H1 (cell line): ENCODE measurements at regions not wholly inside any gene's neighbourhood (a gene's known extent, or its start where the extent isn't known, plus 50 kb on each side); places are given as distances from the start of the nearest gene placed in this dataset.

Source experiments
- CTCF ChIA-PET: fragments of 300-600 bp; sonication (Branson Sonifier 250); formaldehyde crosslinking; loops from one replicate; lab custom pipeline; 2021; ENCODE audit not compliant: partially characterized antibody; lab: Charles Lee
- POLR2A ChIA-PET: fragments of 300-600 bp; sonication (Branson Sonifier 250); formaldehyde crosslinking; loops from one replicate; lab custom pipeline; 2021; ENCODE audit warnings: inconsistent platforms; ENCODE audit not compliant: partially characterized antibody; lab: Charles Lee
- DNase-seq, 2 experiments: peaks; one replicate each; pipeline versions ENCODE4 v3.0.0 to v3.0.0-alpha.2; 2010 to 2022; ENCODE audit warnings: low spot score in 2 of 2, low read depth in 1 of 2, mixed read lengths in 1 of 2
- FAIRE-seq: peaks from 2 replicates; lab custom pipeline; 2011; peaks lifted over from hg19 to GRCh38; lab: Jason Lieb, UNC
- H2AFZ ChIP-seq: 2 replicates; pipeline ENCODE4 v1.8.1; 2012; ENCODE audit warnings: low read length, inconsistent platforms
- H2AK5ac ChIP-seq: 2 replicates; pipeline ENCODE4 v1.6.1; 2013; ENCODE audit warnings: low read depth, low read length
- H2BK120ac ChIP-seq: replicated peaks from 2 replicates; pipeline ENCODE3; 2013; ENCODE audit warnings: low read depth, low read length, inconsistent platforms
- H2BK12ac ChIP-seq: 2 replicates; pipeline ENCODE4 v1.6.1; 2013; ENCODE audit warnings: low read depth, low read length
- H2BK15ac ChIP-seq: 2 replicates; pipeline ENCODE4 v1.6.1; 2013; ENCODE audit warnings: low read length
- H2BK20ac ChIP-seq: 2 replicates; pipeline ENCODE4 v1.6.1; 2013; ENCODE audit warnings: low read length
- H2BK5ac ChIP-seq: 2 replicates; pipeline ENCODE4 v1.6.1; 2013; ENCODE audit warnings: low read depth, low read length
- H3K14ac ChIP-seq: 2 replicates; pipeline ENCODE4 v1.6.1; 2013; ENCODE audit warnings: inconsistent platforms; ENCODE audit not compliant: insufficient read length
- H3K18ac ChIP-seq: 2 replicates; pipeline ENCODE4 v1.6.1; 2013; ENCODE audit warnings: low read length; ENCODE audit errors: extremely low read depth
- H3K23ac ChIP-seq: 2 replicates; pipeline ENCODE4 v1.6.1; 2013; ENCODE audit warnings: inconsistent platforms; ENCODE audit not compliant: insufficient read length
- H3K23me2 ChIP-seq: 2 replicates; pipeline ENCODE4 v1.6.1; 2013; ENCODE audit warnings: low read depth, low read length
- H3K27ac ChIP-seq: 2 replicates; pipeline ENCODE4 v1.6.1; 2011; ENCODE audit warnings: low read depth, low read length, inconsistent platforms
- H3K27me3 ChIP-seq, 4 experiments: replicated peaks in 1 of 4; 1 replicate in 1 of 4; 2 replicates in 3 of 4; pipeline versions ENCODE4 v1.6.1 to v1.8.1; 2011 to 2013; ENCODE audit warnings: low read length in 3 of 4, mild to moderate bottlenecking in 3 of 4, inconsistent platforms in 2 of 4, mixed read lengths in 2 of 4, moderate library complexity in 1 of 4; ENCODE audit not compliant: control insufficient read depth in 3 of 4, insufficient read depth in 3 of 4; ENCODE audit errors: extremely low read depth in 1 of 4
- H3K36me3 ChIP-seq, 4 experiments: 2 replicates each; pipeline versions ENCODE4 v1.6.1 to v1.8.1; 2011 to 2013; ENCODE audit warnings: mild to moderate bottlenecking in 4 of 4, low read length in 3 of 4, moderate library complexity in 2 of 4, control low read depth in 1 of 4, inconsistent platforms in 1 of 4; ENCODE audit not compliant: insufficient read depth in 4 of 4, control insufficient read depth in 2 of 4
- H3K4ac ChIP-seq: replicated peaks from 2 replicates; pipeline ENCODE3; 2013; ENCODE audit warnings: low read length, low read depth, mixed read lengths, inconsistent platforms; ENCODE audit not compliant: insufficient read length
- H3K4me1 ChIP-seq, 4 experiments: replicated peaks in 1 of 4; 1 replicate in 1 of 4; 2 replicates in 3 of 4; pipeline versions ENCODE4 v1.6.1 to v1.8.1; 2011 to 2013; ENCODE audit warnings: low read length in 3 of 4, inconsistent platforms in 2 of 4, mixed read lengths in 1 of 4; ENCODE audit not compliant: insufficient read depth in 4 of 4, control insufficient read depth in 3 of 4
- H3K4me2 ChIP-seq, 2 experiments: 2 replicates each; pipeline versions ENCODE4 v1.6.1 to v1.8.1; 2011 to 2013; ENCODE audit warnings: low read depth in 2 of 2, low read length in 2 of 2, control low read depth in 1 of 2, inconsistent platforms in 1 of 2, mild to moderate bottlenecking in 1 of 2; ENCODE audit not compliant: insufficient read depth in 1 of 2
- H3K4me3 ChIP-seq, 4 experiments: fragments of 200-600, 300-600 bp in 1 of 4; sonication (generic), shearing (Covaris generic), sonication (Bioruptor Twin) in 1 of 4; 2 replicates each; pipeline versions ENCODE4 v1.5.1 to v1.8.1; 2011 to 2016; ENCODE audit warnings: low read length in 4 of 4, low read depth in 3 of 4, control low read depth in 2 of 4, inconsistent platforms in 2 of 4, mild to moderate bottlenecking in 2 of 4, mixed read lengths in 1 of 4, moderate library complexity in 1 of 4; ENCODE audit not compliant: insufficient read depth in 2 of 4; ENCODE audit errors: extremely low read depth in 1 of 4
- H3K56ac ChIP-seq: replicated peaks from 2 replicates; pipeline ENCODE3; 2013; ENCODE audit warnings: low read depth, mild to moderate bottlenecking, mixed read lengths, low read length, inconsistent platforms; ENCODE audit not compliant: insufficient read length
- H3K79me1 ChIP-seq: 2 replicates; pipeline ENCODE4 v1.6.1; 2013; ENCODE audit warnings: low read depth, low read length, control low read depth
- H3K79me2 ChIP-seq, 2 experiments: 2 replicates each; pipeline versions ENCODE4 v1.6.1 to v1.8.1; 2012 to 2013; ENCODE audit warnings: low read length in 2 of 2, mild to moderate bottlenecking in 2 of 2, inconsistent platforms in 1 of 2; ENCODE audit not compliant: insufficient read depth in 2 of 2, control insufficient read depth in 1 of 2
- H3K9ac ChIP-seq, 4 experiments: replicated peaks in 1 of 4; 1 replicate in 1 of 4; 2 replicates in 3 of 4; pipeline versions ENCODE4 v1.6.1 to v1.8.1; 2011 to 2013; ENCODE audit warnings: low read depth in 3 of 4, low read length in 3 of 4, control low read depth in 2 of 4, mild to moderate bottlenecking in 2 of 4, moderate library complexity in 2 of 4, inconsistent platforms in 1 of 4; ENCODE audit errors: extremely low read depth in 1 of 4
- H3K9me3 ChIP-seq, 2 experiments: 2 replicates each; pipeline versions ENCODE4 v1.6.1 to v1.8.1; 2012 to 2013; ENCODE audit warnings: mild to moderate bottlenecking in 2 of 2, moderate library complexity in 2 of 2, control low read depth in 1 of 2, inconsistent platforms in 1 of 2, low read depth in 1 of 2, low read length in 1 of 2, mixed read lengths in 1 of 2; ENCODE audit not compliant: insufficient read depth in 2 of 2
- H4K20me1 ChIP-seq, 2 experiments: replicated peaks in 1 of 2; 2 replicates each; pipeline versions ENCODE3 to v1.8.1; 2011 to 2013; ENCODE audit warnings: inconsistent platforms in 2 of 2, low read length in 2 of 2, mild to moderate bottlenecking in 1 of 2; ENCODE audit not compliant: insufficient read depth in 2 of 2, control insufficient read depth in 1 of 2
- H4K5ac ChIP-seq: 2 replicates; pipeline ENCODE4 v1.6.1; 2013; ENCODE audit warnings: low read length, low read depth, mixed read lengths, inconsistent platforms; ENCODE audit not compliant: insufficient read length
- H4K8ac ChIP-seq: 2 replicates; pipeline ENCODE4 v1.8.0; 2013; ENCODE audit warnings: mild to moderate bottlenecking, moderate library complexity, low read length, inconsistent platforms; ENCODE audit not compliant: insufficient read depth; ENCODE audit errors: extremely low read depth
- H4K91ac ChIP-seq: replicated peaks from 2 replicates; pipeline ENCODE3; 2013; ENCODE audit warnings: low read length, mixed read lengths, inconsistent platforms; ENCODE audit not compliant: insufficient read length
- ATF3 ChIP-seq: IDR thresholded peaks from 2 replicates; pipeline ENCODE4 v1.6.1; 2011; ENCODE audit warnings: low read depth, mild to moderate bottlenecking, low read length; ENCODE audit not compliant: insufficient read depth
- CHD1 ChIP-seq: IDR thresholded peaks from 2 replicates; pipeline ENCODE4 v1.6.1; 2012; ENCODE audit warnings: low read depth, low read length, improper control_type of control experiment
- CTBP2 ChIP-seq: IDR thresholded peaks from 2 replicates; pipeline ENCODE4 v1.7.0; 2011; ENCODE audit warnings: borderline replicate concordance, mild to moderate bottlenecking, moderate library complexity, mixed read lengths, low read length; ENCODE audit not compliant: insufficient read depth, insufficient read length
- EGR1 ChIP-seq: IDR thresholded peaks from 2 replicates; pipeline ENCODE4 v1.6.1; 2011; ENCODE audit warnings: low read depth, low read length, borderline replicate concordance
- EP300 ChIP-seq, 2 experiments: IDR thresholded peaks; 1 replicate in 1 of 2; 2 replicates in 1 of 2; pipeline ENCODE4 v1.6.1; 2011 to 2012; ENCODE audit warnings: low read depth in 2 of 2, low read length in 2 of 2, mild to moderate bottlenecking in 2 of 2, borderline replicate concordance in 1 of 2, inconsistent platforms in 1 of 2, moderate library complexity in 1 of 2
- GABPA ChIP-seq: IDR thresholded peaks from 2 replicates; pipeline ENCODE4 v1.6.1; 2011; ENCODE audit warnings: mild to moderate bottlenecking, low read length, moderate library complexity, borderline replicate concordance; ENCODE audit not compliant: insufficient read depth
- NRF1 ChIP-seq: IDR thresholded peaks from 2 replicates; pipeline ENCODE4 v1.6.1; 2011; ENCODE audit warnings: mild to moderate bottlenecking, low read depth, low read length, improper control_type of control experiment
- PHF8 ChIP-seq: fragments of 200-600 bp; sonication (generic); conservative IDR thresholded peaks from 2 replicates; pipeline ENCODE4 v1.7.1; 2012; ENCODE audit warnings: low read depth, mild to moderate bottlenecking, inconsistent platforms, low read length, moderate library complexity
- POLR2AphosphoS5 ChIP-seq: IDR thresholded peaks from 2 replicates; pipeline ENCODE4 v1.6.1; 2011; ENCODE audit warnings: low read depth, low read length
- RAD21 ChIP-seq, 2 experiments: IDR thresholded peaks in 1 of 2; conservative IDR thresholded peaks in 1 of 2; 2 replicates each; pipeline ENCODE4 v1.6.1; 2011; ENCODE audit warnings: low read depth in 2 of 2, low read length in 2 of 2, improper control_type of control experiment in 1 of 2, inconsistent platforms in 1 of 2, mild to moderate bottlenecking in 1 of 2, moderate library complexity in 1 of 2
- SIX5 ChIP-seq: IDR thresholded peaks from 2 replicates; pipeline ENCODE4 v1.6.1; 2011; ENCODE audit warnings: mild to moderate bottlenecking, low read depth, low read length
- TAF7 ChIP-seq: optimal IDR thresholded peaks from 2 replicates; pipeline ENCODE3; 2011; ENCODE audit warnings: low read depth, mild to moderate bottlenecking, inconsistent platforms, low read length, moderate library complexity, borderline replicate concordance
- TBP ChIP-seq: IDR thresholded peaks from 2 replicates; pipeline ENCODE4 v1.6.1; 2011; ENCODE audit warnings: low read depth, low read length, improper control_type of control experiment
- TCF12 ChIP-seq: IDR thresholded peaks from 2 replicates; pipeline ENCODE4 v1.6.1; 2011; ENCODE audit warnings: low read depth, mild to moderate bottlenecking, low read length
- WGBS, 2 experiments: shearing (Covaris generic) in 1 of 2; methylation state at CpG; one replicate each; pipeline versions ENCODE4 v1.1.6 to v1.1.7; 2013 to 2015; ENCODE audit warnings: low lambda C conversion rate in 2 of 2, mixed read lengths in 2 of 2, inconsistent platforms in 1 of 2, low coverage in 1 of 2, missing lambda C conversion rate in 1 of 2; ENCODE audit not compliant: insufficient replicate concordance in 2 of 2, insufficient coverage in 1 of 2, insufficient read length in 1 of 2; ENCODE audit errors: extremely low coverage in 1 of 2, missing lambda C conversion rate in 1 of 2; 5-methylcytosine and 5-hydroxymethylcytosine counted together

GRCh38 chrX:40433160-40433559, 147.6 kb upstream of the ATP6AP2 start:
- no peak overlapping the region for H3K9ac ChIP-seq
- no peaks in the 10 kb centered on the region for H3K36me3 ChIP-seq
- no peak overlapping the region for H3K4ac ChIP-seq
- no peak overlapping the region for H4K8ac ChIP-seq
- H3K18ac ChIP-seq = no peak overlapping the region
- no peak overlapping the region for H2BK120ac ChIP-seq
- no peak overlapping the region for H3K4me2 ChIP-seq
- H4K5ac ChIP-seq = no peak overlapping the region
- no peak overlapping the region for H2BK15ac ChIP-seq
- no peak overlapping the region for H3K14ac ChIP-seq
- H3K79me1 ChIP-seq = no peaks in the 10 kb centered on the region
- H3K4me3 ChIP-seq = no peak overlapping the region
- H2BK20ac ChIP-seq = no peak overlapping the region
- no peaks in the 10 kb centered on the region for H3K27me3 ChIP-seq
- no peaks in the 10 kb centered on the region for H3K79me2 ChIP-seq
- CTCF ChIA-PET = no interaction called here
- H3K56ac ChIP-seq = no peak overlapping the region
- H4K91ac ChIP-seq = no peak overlapping the region
- peaks cover 2 to 8% (median 8%) of the 10 kb centered on the region in 4 experiments; a peak in 5 of 7 replicates for H3K4me1 ChIP-seq
- DNase-seq = no peak
- POLR2A ChIA-PET = no interaction called here
- H2AFZ ChIP-seq = no peak overlapping the region
- no peaks in the 10 kb centered on the region for H3K23me2 ChIP-seq
- H2AK5ac ChIP-seq = no peak overlapping the region
- 78% methylated on average over 2 of the region's 2 CpGs; no CpG with 5 or more reads in 1 of the 2 experiments for WGBS, 2 experiments
- no peak for FAIRE-seq
- no peak overlapping the region for H2BK5ac ChIP-seq
- H3K23ac ChIP-seq = no peak overlapping the region
- no peaks in the 10 kb centered on the region for H4K20me1 ChIP-seq
- H2BK12ac ChIP-seq = no peak overlapping the region
- no peaks in the 10 kb centered on the region; a peak in 1 of 4 replicates for H3K9me3 ChIP-seq
- no peak overlapping the region for H3K27ac ChIP-seq
- TF ChIP-seq SIX5 = no peak
- TF ChIP-seq CTBP2 = no peak
- TF ChIP-seq TCF12 = no peak
- no peak for TF ChIP-seq RAD21 (IDR thresholded peaks at IDR 0.05 in 1 of 2, conservative IDR thresholded peaks at IDR 0.05 in 1 of 2; ENCODE audit: low read depth in 2 of 2, low read length in 2 of 2)
- TF ChIP-seq EP300 (IDR thresholded peaks at IDR 0.05; ENCODE audit: borderline replicate concordance in 1 of 2, low read depth in 2 of 2, low read length in 2 of 2) = no peak
- TF ChIP-seq NRF1 = no peak
- TF ChIP-seq TAF7 = no peak
- TF ChIP-seq TBP = no peak
- no peak for TF ChIP-seq ATF3
- TF ChIP-seq EGR1 = no peak
- TF ChIP-seq POLR2AphosphoS5 = no peak
- no peak for TF ChIP-seq CHD1
- TF ChIP-seq PHF8 = no peak
- TF ChIP-seq GABPA = no peak
